Upper lobe of left lung (tissue), 4 donors: ENCODE measurements at regions not wholly inside any gene's neighbourhood (a gene's known extent, or its start where the extent isn't known, plus 50 kb on each side); places are given as distances from the start of the nearest gene placed in this dataset.

Source experiments
- EP300 ChIP-seq, 4 donors: sonication (generic); formaldehyde crosslinking; IDR thresholded peaks; one replicate each; pipeline ENCODE4 v1.5.1; 2017; ENCODE audit warnings: antibody characterized with exemption in 4 of 4, control low read depth in 2 of 4
- POLR2A ChIP-seq, 4 donors: fragments of 450-650 bp; IDR thresholded peaks; one replicate each; pipeline ENCODE4 v1.5.1; 2016 to 2017; ENCODE audit warnings: antibody characterized with exemption in 4 of 4, mild to moderate bottlenecking in 2 of 4
- POLR2AphosphoS5 ChIP-seq, 2 donors: sonication (generic); formaldehyde crosslinking; IDR thresholded peaks; one replicate each; pipeline ENCODE4 v1.5.1; 2017; ENCODE audit warnings: antibody characterized with exemption in 2 of 2
- TF ChIP-seq, protein P1 (sequence below), 6 experiments: fragments of 450-650 bp in 4 of 6; fragments of 200-600 bp in 2 of 6; sonication (generic) in 2 of 6; IDR thresholded peaks; one replicate each; pipeline ENCODE4 v1.5.1; 2016 to 2019; ENCODE audit warnings: antibody characterized with exemption in 6 of 6

DNA sequence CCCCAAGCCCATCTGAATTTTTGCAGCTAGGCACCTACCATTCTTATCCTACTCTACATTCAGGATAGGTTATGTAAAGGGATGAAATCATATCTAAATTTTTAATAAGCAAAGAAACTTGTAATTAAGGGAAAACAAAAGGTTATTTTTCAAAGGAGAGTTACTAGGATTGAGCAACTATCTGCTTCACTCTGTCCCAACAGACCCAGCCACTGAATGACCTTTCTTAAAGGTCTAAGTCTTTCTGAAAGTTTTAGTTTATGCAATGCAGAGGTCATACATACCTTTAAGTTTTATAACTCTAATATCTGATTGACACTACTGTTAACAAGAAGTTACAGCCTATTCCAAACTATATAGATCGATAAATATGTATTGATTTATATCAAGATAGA, 209.2 kb upstream of the CTNNB1 start:
- TF ChIP-seq, protein P1, sequence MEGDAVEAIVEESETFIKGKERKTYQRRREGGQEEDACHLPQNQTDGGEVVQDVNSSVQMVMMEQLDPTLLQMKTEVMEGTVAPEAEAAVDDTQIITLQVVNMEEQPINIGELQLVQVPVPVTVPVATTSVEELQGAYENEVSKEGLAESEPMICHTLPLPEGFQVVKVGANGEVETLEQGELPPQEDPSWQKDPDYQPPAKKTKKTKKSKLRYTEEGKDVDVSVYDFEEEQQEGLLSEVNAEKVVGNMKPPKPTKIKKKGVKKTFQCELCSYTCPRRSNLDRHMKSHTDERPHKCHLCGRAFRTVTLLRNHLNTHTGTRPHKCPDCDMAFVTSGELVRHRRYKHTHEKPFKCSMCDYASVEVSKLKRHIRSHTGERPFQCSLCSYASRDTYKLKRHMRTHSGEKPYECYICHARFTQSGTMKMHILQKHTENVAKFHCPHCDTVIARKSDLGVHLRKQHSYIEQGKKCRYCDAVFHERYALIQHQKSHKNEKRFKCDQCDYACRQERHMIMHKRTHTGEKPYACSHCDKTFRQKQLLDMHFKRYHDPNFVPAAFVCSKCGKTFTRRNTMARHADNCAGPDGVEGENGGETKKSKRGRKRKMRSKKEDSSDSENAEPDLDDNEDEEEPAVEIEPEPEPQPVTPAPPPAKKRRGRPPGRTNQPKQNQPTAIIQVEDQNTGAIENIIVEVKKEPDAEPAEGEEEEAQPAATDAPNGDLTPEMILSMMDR (IDR thresholded peaks at IDR 0.05) = no peak
- TF ChIP-seq POLR2A (IDR thresholded peaks at IDR 0.05) (no peak), POLR2AphosphoS5 (IDR thresholded peaks at IDR 0.05) (no peak), EP300 (IDR thresholded peaks at IDR 0.05) (no peak)
